Renal pelvis (tissue), 1 donor: ENCODE measurements at regions not wholly inside any gene's neighbourhood (a gene's known extent, or its start where the extent isn't known, plus 50 kb on each side); places are given as distances from the start of the nearest gene placed in this dataset.
"Not testable (repeated sequence)": the region's sequence is repeated elsewhere in the genome, so short reads cannot be mapped to it uniquely, and the experiment has no call there.

ENCODE experiments used
- DNase-seq: peaks from one replicate; pipeline ENCODE4 v3.0.0-alpha.2; 2013

GRCh38 chr15:81819924-81820635 is 225.7 kb downstream of the MEX3B start:
- no peak for DNase-seq

DNA sequence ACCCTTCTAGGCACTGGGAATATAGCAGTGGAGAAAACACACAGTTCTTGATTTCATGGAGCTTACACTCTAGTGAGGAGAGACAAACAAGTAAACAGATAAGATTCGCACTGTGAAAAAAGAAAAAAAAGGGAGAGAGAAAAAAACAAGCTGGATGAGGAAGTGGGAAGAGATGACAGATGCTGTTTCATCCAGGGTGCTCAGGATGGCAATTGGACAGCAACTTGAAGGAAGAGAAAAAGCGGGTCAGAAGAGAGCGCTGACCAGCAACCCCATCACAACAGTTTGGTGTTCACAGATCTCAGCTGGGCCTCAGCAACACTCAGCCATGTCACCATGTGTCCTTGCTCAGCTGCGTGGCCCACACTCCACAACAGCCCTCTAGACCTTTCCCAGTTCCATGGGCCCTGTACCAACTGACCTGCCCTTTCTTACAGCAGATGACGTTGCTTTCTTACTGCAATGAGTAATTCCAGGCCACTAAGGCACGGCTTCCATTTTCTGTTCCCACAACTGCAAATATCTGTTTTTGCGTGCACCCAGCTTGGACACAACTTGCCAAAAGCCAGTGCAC is 230.8 kb downstream of the MEX3B start:
- no peak for DNase-seq

DNA sequence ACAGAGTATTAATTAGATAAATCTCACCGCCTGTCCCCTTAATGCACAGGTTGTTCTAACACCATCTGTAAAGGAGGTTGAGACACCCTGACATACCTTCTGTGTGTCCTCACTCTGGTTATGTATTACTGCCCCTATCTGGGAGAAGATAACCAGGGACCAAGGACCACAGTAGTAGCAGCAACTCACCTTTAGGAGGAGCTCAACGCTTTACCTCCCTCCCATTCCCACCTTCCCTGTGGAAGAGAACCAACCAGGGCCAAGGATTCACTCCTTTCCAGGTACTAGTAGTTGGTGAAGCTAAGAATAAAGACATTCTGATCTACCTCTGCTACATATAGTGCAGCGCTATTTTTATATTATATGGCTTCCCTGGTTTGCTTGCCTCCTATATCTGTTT is 232.6 kb downstream of the MEX3B start:
- no peak for DNase-seq

GRCh38 chr15:81812456-81812855 is 233.4 kb downstream of the MEX3B start:
- DNase-seq: no peak

DNA sequence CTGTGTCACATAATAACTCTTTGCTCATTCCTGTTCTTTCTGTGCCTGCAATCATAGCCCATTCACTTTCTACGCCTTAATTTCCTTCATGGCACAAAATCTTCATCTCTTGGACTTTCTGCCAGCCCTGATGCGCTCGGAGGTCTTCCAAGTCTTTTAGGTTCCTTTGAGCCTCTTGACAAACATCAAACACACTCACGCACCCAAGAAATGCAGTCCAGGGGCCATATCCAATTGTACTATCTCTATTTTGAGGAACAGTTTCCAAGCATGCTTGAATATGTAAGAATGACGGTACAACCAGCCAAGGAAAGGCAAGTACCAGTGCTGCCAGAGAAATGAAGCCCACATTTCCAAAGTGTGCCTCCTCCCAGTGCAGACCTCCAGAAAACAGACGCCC is 234.1 kb downstream of the MEX3B start:
- no peak for DNase-seq

DNA sequence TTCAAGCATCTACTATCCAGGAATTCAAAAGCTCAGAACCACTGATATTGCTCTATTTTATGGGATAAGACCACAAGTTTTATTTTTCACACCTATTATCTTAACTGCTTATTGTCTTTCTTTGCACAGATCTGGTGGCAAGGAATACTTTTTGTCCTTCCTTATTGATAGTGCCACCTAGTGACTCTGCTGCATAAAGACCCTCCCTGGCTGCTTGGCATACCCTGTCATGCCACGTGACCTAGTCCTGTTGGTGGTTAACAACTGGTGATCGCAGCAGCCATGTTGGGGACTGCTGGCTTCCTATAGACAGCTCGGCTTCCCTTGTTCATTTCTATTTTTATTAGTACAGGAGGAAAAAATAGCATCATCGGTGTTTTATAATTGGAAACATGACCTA is 236.3 kb downstream of the MEX3B start:
- no peak for DNase-seq

DNA sequence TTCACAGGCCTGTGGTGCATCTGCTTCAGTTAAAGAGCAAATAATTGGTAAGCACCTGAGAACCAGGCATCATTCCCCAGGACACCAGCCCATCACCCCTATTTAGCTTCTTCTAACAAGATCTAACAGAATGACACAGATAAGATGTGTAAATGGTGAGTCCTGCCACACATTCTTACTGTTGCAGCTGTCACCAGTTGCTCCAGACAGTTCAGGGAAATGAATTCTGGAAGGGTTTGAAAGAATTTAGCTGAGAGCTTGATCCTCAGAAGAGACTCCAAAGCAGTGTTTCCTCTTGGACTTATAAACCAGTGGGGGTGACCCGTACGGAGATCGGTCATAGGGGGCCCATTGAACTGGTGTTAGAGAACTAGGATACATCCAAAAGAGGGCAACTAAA is 238.0 kb downstream of the MEX3B start:
- DNase-seq: no peak

DNA sequence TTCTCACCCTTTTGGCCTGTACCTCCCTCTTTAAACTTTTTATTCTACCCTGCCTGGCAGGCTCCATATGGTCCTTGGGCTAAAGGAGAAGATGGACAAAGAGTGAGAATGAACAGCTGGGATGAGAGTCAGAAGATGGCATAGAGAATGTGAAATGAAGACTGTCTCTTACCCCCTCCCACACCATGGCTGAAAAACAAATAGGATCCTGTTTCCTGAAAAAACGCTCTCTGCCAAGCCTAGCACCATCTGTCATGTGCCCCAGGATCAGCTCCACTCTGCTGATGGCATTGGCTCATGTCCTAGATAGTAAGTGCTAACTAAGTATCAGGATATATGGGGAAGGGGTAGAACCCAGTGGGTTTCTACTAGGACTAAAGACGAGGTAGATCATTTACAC is 238.6 kb downstream of the MEX3B start:
- DNase-seq: no peak

- no peak for DNase-seq
Measured at GRCh38 chr15:81795899-81796298, 249.9 kb downstream of the MEX3B start.

- DNase-seq: no peak
Measured at GRCh38 chr15:81792646-81793045, 253.2 kb downstream of the MEX3B start.

DNA sequence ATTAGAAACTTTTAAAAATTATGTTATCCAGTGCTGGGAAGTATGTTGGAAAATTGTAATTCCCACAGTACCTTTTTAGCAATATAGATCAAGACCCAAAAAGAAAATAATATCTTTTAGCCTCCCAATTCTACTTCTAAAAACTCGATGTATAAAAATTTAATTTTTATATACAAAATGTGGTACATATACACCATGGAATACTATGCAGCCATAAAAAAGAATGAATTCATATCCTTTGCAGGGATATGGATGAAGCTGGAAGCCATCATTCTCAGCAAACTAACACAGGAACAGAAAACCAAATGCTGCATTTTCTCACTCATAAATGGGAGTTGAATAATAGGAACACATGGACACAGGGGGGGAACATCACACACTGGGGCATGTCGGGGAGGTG is 254.5 kb downstream of the MEX3B start:
- DNase-seq: not testable (repeated sequence)

DNA sequence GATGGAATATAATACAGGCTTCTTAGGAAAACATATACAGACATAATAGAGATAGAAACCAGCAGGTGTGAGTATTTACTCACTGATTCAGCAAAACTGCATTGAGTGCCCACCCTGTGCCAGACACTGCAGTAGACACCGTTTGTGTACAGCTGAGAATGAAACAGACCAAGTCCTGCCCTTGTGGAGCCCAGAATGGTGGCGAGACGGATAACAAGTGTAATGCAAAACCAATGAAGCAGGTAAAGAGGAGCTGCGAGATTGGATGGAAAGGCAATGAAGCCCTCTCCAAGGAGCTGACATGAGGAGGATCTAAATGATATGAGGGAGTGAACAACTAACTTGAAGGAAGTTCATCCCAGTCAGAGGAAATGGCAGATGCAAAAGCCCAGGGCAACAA is 256.4 kb downstream of the MEX3B start:
- DNase-seq: no peak

- no peak for DNase-seq
Measured at GRCh38 chr15:81786776-81787175, 259.0 kb downstream of the MEX3B start.

DNA sequence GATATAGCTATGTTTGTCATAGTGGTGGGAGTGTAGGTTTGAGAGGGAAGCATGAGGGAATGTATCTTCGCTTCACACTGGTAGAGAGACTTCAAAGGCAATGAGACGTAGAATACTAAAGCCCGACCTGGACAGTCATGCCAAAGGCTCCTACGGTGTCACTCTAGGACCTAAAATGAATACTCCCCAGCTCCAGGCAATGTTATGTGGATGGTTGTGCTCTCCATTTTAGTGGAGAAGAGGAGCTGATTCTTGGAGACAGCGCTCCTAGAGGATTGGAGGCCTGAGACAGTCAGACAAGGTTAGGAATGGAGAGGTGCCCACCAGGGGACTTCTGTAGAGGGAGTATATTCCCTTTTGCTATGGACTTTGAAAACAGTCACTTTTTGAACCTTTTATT is 260.1 kb downstream of the MEX3B start:
- no peak for DNase-seq

GRCh38 chr15:81785181-81785580 is 260.6 kb downstream of the MEX3B start:
- DNase-seq: no peak

DNA sequence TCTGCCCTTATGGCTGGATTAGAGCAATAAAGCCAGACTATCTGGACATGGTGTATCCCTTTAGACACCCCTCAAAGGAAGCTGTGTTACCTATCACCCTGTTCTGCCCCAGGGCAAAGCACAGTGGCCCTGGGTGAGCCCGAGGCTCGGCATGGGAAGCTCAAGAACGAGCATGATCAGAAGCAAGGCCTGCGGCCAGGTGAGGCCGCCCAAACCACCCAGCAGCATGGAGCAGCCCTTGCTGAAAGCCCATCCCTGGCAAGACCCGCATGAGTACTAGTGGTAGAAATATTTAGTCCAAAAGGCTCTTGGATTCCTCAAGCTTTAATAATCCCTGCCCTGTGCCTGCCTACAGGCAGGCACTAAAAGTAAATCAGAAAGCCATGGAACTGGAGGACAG is 261.1 kb downstream of the MEX3B start:
- no peak for DNase-seq

DNA sequence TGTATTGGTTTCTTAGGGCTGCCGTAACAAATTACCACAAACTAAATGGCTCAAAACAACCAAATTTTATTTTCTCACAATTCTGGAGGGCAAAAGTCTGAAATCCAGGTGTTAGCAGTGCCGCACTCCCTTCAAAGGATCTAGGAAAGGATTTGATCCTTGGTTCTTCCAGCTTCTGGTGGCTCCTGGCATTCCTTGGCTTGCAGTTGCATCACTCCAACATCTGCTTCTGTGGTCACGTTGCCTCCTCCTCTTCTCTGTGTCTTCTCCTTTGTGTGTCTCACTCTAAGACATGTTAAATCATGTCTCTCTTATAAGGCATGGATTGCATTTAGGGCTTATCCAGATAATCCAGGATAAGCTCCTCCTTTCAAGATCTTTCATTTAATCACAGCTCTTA is 262.2 kb downstream of the MEX3B start:
- no peak for DNase-seq

GRCh38 chr15:81783076-81783475 is 262.7 kb downstream of the MEX3B start:
- no peak for DNase-seq

GRCh38 chr15:81781395-81781794 is 264.4 kb downstream of the MEX3B start:
- DNase-seq: no peak

- DNase-seq: no peak
Measured at GRCh38 chr15:81780966-81781365, 264.9 kb downstream of the MEX3B start.

DNA sequence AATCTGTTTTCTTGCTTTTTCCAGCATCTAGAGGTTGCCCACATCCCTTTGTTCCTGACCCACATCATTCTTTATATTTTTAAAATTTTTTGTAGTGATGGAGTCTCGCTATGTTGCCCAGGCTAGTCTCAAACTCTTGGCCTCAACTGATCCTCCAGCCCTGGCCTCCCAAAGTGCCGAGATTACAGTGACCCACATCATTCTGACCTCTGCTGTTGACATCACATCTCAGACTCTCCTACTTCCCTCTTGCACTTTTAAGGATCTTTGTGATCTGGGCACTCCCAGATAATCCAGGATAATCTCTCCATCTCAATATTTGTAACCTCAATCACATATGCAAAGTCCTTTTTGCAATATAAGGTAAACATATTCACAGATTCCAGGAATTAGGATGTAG is 266.6 kb downstream of the MEX3B start:
- DNase-seq: no peak

DNA sequence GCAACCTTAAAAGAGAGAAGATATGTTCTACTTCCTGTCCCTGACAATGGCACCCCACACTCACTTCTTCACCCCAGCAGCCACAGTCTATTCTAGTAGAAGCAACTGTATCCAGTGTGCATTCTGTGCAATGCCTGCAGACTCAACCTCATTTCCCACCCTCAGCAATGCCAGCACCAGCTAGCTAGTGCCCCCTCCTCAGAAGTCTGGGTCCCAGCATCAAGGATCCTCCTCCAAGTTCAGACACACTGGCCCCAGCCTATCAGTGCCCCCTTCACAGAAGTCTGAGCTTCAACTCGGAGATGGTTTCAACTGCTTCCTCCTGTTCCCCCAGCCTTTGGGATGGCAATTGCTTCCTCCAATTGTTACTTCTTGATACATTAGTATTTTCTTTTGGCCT is 268.3 kb downstream of the MEX3B start:
- DNase-seq: no peak

DNA sequence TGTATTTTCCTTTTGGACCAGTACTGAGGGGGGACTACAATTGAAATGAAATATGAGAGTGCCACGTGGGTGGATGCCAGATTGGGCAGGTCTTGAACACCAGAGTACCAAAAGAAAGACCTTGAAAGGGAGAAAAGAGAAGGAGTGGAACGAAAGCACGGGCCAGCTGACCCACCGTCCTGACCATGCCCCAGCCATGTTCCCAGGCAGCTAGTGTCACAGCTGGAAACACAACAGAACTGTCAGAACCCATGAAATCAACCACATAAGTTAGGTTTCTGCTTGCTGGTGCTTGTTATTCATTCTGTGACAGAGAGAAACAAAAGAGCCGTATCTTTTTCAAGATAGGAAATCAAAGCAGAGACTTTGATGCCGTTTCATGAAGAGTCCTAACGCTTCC is 268.8 kb downstream of the MEX3B start:
- DNase-seq: no peak

- DNase-seq: not testable (repeated sequence)
Measured at GRCh38 chr15:81775779-81776178, 270.0 kb downstream of the MEX3B start.
